DOHH2 (cell line): ENCODE measurements at regions not wholly inside any gene's neighbourhood (a gene's known extent, or its start where the extent isn't known, plus 50 kb on each side); places are given as distances from the start of the nearest gene placed in this dataset.

Source experiments
- H3F3A ChIP-seq: fragments of 200-600 bp; sonication (generic), shearing (Covaris generic); 2 replicates; pipeline ENCODE4 v1.6.0; 2016; ENCODE audit warnings: antibody characterized with exemption, mild to moderate bottlenecking; ENCODE audit not compliant: control insufficient read depth, insufficient read depth
- H3K27ac ChIP-seq: fragments of 200-600 bp; sonication (generic); 2 replicates; pipeline ENCODE4 v1.5.1; 2014; ENCODE audit warnings: low read depth, mild to moderate bottlenecking, low read length, moderate library complexity
- H3K27me3 ChIP-seq: fragments of 200-600 bp; sonication (generic); 2 replicates; pipeline ENCODE4 v1.6.1; 2014; ENCODE audit warnings: mild to moderate bottlenecking, low read length, mixed read lengths; ENCODE audit not compliant: control insufficient read depth
- H3K36me3 ChIP-seq: fragments of 200-600 bp; sonication (generic); 2 replicates; pipeline ENCODE4 v1.6.1; 2014; ENCODE audit warnings: mild to moderate bottlenecking, low read length, moderate library complexity, mixed read lengths; ENCODE audit not compliant: control insufficient read depth
- H3K4me1 ChIP-seq: fragments of 200-600 bp; sonication (generic); 2 replicates; pipeline ENCODE4 v1.6.1; 2014; ENCODE audit warnings: mild to moderate bottlenecking, low read length, mixed read lengths; ENCODE audit not compliant: control insufficient read depth
- H3K4me2 ChIP-seq: fragments of 200-600 bp; sonication (generic); 2 replicates; pipeline ENCODE4 v1.6.0; 2014; ENCODE audit warnings: mild to moderate bottlenecking, low read length, moderate library complexity
- H3K4me3 ChIP-seq: fragments of 200-600 bp; sonication (generic); 2 replicates; pipeline ENCODE4 v1.5.1; 2014; ENCODE audit warnings: mild to moderate bottlenecking, low read length, mixed read lengths
- H3K79me2 ChIP-seq: fragments of 200-600 bp; sonication (generic); 2 replicates; pipeline ENCODE4 v1.6.1; 2014; ENCODE audit warnings: mild to moderate bottlenecking, low read length, mixed read lengths; ENCODE audit not compliant: control insufficient read depth
- H3K9me2 ChIP-seq: fragments of 200-600 bp; sonication (generic); replicated peaks from 2 replicates; pipeline ENCODE4 v1.6.1; 2014; ENCODE audit warnings: mild to moderate bottlenecking, low read length, mixed read lengths; ENCODE audit not compliant: control insufficient read depth
- H3K9me3 ChIP-seq: fragments of 200-600 bp; sonication (generic); 2 replicates; pipeline ENCODE4 v1.6.1; 2014; ENCODE audit warnings: antibody characterized with exemption, low read length, mixed read lengths; ENCODE audit not compliant: control insufficient read depth, insufficient read depth
- H4K20me1 ChIP-seq: fragments of 200-600 bp; sonication (generic); 2 replicates; pipeline ENCODE4 v1.6.0; 2014; ENCODE audit warnings: low read depth, mild to moderate bottlenecking, antibody characterized with exemption, low read length, moderate library complexity; ENCODE audit not compliant: control insufficient read depth, insufficient read depth
- EZH2phosphoT487 ChIP-seq: fragments of 200-600 bp; sonication (generic); IDR thresholded peaks from 2 replicates; pipeline ENCODE4 v1.6.1; 2017; ENCODE audit warnings: borderline replicate concordance, mild to moderate bottlenecking, antibody characterized with exemption, low read length, moderate library complexity, mixed read lengths
- TF ChIP-seq, protein P1 (sequence below): fragments of 200-600 bp; sonication (generic); IDR thresholded peaks from one replicate; pipeline ENCODE4 v1.5.1; 2014; ENCODE audit warnings: antibody characterized with exemption, mild to moderate bottlenecking, low read depth, low read length; ENCODE audit not compliant: poor library complexity, severe bottlenecking

DNA sequence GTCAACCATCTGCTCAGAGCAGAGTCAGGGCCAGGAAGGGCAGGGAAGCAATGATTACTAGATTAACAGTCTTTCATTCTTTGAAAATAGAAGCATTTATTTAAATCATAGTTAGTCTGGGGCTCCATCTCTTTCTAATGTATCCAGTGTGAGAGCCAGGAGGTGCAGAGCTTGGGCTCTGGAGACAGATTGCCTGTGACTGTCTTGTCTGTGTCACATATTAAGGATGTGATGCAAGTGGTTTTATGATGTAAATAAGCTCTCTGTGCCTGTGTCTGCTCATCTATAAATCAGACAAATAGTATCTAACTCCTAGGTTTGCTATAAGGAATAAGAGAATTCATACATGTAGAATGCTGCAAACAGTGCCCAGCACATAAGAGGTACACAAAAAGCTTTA lies 104.9 kb upstream of the TANK start:
- Histone ChIP-seq H3K27ac (no peak overlapping the region), H3K4me3 (no peak overlapping the region), H3F3A (no peaks in the 10 kb centered on the region), H3K79me2 (no peaks in the 10 kb centered on the region), H3K9me3 (peaks cover 4% of the 10 kb centered on the region; the same call in 1 of the 2 replicates), H3K36me3 (no peaks in the 10 kb centered on the region), H3K27me3 (no peaks in the 10 kb centered on the region), H3K4me2 (no peak overlapping the region), H3K9me2 (no peaks in the 10 kb centered on the region), H4K20me1 (no peaks in the 10 kb centered on the region), H3K4me1 (no peaks in the 10 kb centered on the region)
- TF ChIP-seq, protein P1, sequence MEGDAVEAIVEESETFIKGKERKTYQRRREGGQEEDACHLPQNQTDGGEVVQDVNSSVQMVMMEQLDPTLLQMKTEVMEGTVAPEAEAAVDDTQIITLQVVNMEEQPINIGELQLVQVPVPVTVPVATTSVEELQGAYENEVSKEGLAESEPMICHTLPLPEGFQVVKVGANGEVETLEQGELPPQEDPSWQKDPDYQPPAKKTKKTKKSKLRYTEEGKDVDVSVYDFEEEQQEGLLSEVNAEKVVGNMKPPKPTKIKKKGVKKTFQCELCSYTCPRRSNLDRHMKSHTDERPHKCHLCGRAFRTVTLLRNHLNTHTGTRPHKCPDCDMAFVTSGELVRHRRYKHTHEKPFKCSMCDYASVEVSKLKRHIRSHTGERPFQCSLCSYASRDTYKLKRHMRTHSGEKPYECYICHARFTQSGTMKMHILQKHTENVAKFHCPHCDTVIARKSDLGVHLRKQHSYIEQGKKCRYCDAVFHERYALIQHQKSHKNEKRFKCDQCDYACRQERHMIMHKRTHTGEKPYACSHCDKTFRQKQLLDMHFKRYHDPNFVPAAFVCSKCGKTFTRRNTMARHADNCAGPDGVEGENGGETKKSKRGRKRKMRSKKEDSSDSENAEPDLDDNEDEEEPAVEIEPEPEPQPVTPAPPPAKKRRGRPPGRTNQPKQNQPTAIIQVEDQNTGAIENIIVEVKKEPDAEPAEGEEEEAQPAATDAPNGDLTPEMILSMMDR = no peak
- TF ChIP-seq EZH2phosphoT487 = no peak

DNA sequence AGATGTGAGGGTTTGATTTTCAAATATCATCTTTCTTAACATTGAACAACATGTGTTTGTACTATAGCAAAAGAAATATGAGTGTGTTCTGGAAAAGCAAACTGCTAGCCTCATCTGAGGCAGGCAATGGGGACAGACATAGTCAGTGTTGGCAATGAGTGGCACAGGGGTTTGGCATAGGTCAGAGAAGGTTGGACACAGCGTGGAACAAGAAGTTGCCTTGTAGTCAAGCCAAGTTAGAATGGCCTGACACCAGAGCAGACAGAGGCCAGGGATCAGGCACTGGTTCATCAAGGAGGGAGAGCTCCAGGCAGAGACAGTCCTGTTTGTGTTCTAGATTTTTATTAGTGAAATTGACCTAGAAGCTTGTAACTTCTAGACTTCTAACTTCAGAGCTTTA lies 100.8 kb upstream of the TANK start:
- H3K4me3 ChIP-seq = no peak overlapping the region
- no peaks in the 10 kb centered on the region for H3K79me2 ChIP-seq
- H4K20me1 ChIP-seq = no peaks in the 10 kb centered on the region
- H3K27me3 ChIP-seq = no peaks in the 10 kb centered on the region
- H3K9me3 ChIP-seq = peaks cover 4% of the 10 kb centered on the region; the same call in 1 of the 2 replicates
- H3K4me1 ChIP-seq = peaks cover 15% of the 10 kb centered on the region
- TF ChIP-seq EZH2phosphoT487 = no peak
- TF ChIP-seq, protein P1 = no peak
- no peak overlapping the region for H3K27ac ChIP-seq
- no peak overlapping the region for H3K4me2 ChIP-seq
- no peaks in the 10 kb centered on the region for H3K9me2 ChIP-seq
- H3F3A ChIP-seq = no peaks in the 10 kb centered on the region
- no peaks in the 10 kb centered on the region for H3K36me3 ChIP-seq

DNA sequence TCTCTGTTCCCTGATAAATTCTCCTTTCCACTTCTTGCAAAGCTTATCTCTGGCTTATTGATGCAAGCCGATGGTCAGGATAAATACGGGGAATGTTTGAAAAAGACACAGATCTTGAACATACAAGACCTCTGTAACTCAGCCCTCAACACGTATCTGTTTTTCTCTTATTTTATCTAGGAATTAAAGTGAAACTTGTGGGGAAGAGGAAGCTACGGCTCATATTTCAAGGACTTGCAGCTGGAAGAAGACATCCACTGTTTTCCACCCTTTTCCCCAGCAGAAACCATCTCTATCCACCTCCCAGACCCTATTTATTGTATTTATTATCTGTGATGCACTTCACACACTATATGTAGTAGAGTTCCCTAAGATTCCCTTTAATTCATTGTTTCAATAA lies 98.4 kb upstream of the TANK start:
- Histone ChIP-seq H3K9me2 (no peaks in the 10 kb centered on the region), H3F3A (no peaks in the 10 kb centered on the region), H3K27me3 (no peaks in the 10 kb centered on the region), H3K27ac (no peak overlapping the region), H3K4me2 (no peak overlapping the region), H3K79me2 (no peaks in the 10 kb centered on the region), H4K20me1 (no peaks in the 10 kb centered on the region), H3K4me3 (no peak overlapping the region), H3K4me1 (peaks cover 15% of the 10 kb centered on the region), H3K9me3 (no peaks in the 10 kb centered on the region), H3K36me3 (no peaks in the 10 kb centered on the region)
- no peak for TF ChIP-seq EZH2phosphoT487
- TF ChIP-seq, protein P1 = no peak
